Superior temporal gyrus (tissue), 1 donor: ENCODE measurements at regions not wholly inside any gene's neighbourhood (a gene's known extent, or its start where the extent isn't known, plus 50 kb on each side); places are given as distances from the start of the nearest gene placed in this dataset.
"Not testable (repeated sequence)": the region's sequence is repeated elsewhere in the genome, so short reads cannot be mapped to it uniquely, and the experiment has no call there.

ENCODE experiments used
- DNase-seq: peaks from one replicate; pipeline ENCODE4 v3.0.0-alpha.2; 2016; ENCODE audit errors: extremely low spot score

- no peak for DNase-seq
These were observed 180.2 kb upstream of the SOX6 start for GRCh38 chr11:16536513-16536912.

- DNase-seq = no peak
These were observed 172.3 kb upstream of the SOX6 start for GRCh38 chr11:16528639-16529038.

DNA sequence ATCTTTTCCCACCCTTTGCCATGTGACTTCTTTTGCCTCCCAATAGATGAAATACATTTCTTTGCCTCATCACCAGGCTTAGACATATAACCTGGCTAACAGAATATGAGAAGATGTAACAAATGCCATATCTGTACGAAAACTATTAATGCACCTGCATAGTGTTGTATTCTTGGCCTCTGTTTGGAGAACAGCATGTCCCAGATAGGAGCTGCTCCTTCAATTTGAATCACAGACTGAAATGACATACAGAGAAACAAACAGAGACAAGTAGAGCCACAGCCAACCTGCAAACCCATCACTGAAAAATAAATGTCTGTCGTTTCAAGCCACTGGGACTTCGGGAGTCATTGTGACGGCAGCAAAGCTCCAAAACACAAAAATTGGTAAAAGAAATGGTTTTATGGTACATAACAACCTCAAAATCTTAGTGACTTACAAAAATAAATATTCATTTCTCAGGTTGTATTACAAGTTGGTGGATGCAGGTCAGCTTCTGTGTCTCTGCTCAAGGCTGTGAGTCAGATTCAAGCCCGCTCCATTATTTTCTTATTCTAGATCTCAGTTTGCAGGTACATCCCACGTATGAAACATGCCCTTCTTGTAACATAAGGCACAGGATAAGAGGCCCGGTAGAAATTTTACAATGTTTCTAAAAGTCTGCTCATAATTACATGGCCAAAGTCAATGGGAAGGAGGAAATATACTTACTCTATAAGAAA lies 171.3 kb upstream of the SOX6 start:
- no peak for DNase-seq

DNA sequence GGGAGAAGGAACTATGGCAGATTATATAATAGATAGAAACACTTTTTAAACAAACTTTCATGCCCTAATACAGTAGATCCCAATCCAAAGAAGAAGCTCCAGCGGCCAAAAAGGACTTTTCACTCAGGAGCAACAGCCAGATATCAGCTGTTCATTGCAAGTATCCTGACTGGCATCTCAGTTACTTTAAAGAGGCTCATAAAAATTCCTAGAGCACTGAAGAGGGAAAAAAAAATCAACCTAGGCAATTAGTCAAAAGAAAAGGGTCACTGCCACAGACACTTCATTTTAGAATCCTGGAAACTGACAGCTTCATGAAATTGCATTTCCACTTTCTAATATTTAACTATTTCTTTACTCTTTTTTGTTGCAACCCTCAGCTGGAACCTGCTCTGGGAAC lies 170.6 kb upstream of the SOX6 start:
- DNase-seq = no peak

GRCh38 chr11:16520713-16521112 lies 164.4 kb upstream of the SOX6 start:
- not testable (repeated sequence) for DNase-seq

- DNase-seq = no peak
These were observed 156.5 kb upstream of the SOX6 start for GRCh38 chr11:16512899-16513241.

DNA sequence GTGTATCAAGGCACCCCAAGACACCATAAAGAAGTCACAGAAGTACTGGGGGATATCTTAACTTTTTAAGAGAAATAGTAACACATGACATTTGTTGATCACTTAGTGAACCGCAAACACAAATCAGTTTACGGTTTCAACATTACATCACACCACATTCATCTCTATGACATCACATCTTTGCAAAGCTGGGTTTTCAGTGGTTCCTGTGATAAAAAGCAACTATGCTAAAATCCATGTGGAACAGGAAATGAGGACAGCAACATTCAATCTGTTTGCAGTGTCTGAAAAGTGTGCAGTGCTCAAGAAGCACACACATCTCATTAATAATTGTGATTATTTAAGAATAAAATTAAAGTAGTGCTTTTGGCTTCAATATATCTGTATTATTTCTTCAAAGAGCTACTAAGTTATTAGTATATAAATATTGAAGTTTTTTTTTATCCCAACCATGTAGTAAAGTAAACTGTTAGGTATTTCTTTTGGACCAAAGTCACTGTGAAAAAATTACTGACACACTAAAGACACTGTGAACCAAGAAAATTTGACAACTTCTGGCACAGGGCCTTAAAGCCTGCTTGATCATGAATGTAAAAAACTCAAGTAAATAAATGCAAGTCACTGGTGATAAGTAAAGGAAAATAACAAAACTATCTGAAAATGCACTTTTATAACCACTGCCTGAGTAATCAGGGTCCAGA lies 156.0 kb upstream of the SOX6 start:
- no peak for DNase-seq

DNA sequence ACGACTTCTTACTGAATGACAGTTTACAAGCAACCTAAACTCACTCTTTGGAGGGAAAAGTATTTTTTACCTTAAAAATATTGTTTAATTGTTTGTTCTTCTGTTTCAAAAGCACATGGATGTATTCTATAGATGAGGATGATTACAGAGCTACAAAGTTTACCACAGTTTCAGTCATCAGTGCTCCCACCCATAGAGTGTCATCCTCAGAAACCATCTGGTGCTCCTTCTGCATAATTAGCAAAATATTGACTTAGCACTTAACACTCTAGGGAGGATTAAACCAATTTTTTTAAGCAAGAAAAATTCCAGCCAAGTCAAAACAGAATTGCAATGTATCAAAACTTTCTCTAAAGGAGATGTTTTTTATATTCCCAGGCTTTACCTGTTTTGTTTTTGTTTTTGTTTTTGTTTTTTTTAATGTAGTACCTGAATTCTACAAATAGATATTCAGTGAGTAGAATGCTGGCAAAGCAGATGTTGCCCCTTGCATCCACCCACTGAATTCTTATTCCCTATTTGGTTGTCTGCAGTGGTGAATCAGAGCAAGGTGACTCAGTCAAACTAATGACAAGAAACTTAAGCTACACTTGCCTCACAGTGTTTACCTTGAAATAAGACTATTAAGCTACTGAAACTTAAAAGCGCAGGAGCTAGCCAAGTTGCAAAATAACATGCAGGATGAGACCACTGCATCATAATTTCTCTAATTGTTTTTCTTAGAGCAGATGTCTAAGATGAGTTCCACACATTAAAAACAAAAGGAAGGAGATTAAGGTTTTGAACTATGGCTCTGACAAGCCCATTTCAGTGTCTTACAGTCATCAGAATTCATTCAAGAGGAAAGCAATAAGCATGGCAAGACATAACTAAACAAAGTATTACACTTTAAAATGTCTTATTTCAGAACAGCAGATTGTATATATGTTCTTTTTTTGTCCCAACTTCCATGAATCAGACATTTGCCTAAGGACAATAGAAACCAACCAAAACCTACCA lies 155.1 kb upstream of the SOX6 start:
- no peak for DNase-seq

DNA sequence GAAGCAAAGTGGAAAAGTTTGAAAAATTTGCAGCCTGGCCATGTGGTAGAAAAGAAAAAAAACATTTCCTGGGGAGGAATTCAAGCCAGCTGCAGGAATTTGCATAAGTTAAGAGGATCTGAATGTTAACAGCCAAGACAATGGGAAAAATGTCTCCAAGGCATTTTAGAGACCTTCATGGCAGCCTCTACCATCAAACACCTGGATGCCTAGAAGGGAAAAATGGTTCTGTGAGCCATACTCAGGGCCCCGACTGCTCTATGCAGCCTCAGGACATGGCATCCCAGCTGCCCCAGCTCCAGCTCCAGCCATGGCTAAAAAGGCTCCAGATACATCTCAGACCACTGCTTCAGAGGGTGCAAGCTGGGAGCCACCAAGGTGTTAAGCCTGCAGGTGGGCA lies 149.1 kb upstream of the SOX6 start:
- DNase-seq = no peak

DNA sequence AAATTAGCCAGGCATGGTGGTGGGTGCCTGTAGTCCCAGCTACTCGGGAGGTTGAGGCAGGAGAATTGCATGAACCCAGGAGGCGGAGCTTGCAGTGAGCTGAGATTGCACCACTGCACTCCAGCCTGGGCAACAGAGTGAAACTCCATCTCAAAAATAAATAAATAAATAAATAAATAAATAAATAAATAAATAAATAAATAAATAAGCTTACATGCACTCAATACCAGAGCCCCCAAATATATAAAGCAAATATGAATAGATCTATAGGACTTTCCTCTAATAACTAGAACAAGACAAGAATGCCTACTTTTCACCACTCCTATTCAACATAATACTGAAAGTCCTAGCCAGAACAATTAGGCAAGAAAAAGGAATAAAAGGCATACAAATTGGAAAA lies 147.5 kb upstream of the SOX6 start:
- not testable (repeated sequence) for DNase-seq

DNA sequence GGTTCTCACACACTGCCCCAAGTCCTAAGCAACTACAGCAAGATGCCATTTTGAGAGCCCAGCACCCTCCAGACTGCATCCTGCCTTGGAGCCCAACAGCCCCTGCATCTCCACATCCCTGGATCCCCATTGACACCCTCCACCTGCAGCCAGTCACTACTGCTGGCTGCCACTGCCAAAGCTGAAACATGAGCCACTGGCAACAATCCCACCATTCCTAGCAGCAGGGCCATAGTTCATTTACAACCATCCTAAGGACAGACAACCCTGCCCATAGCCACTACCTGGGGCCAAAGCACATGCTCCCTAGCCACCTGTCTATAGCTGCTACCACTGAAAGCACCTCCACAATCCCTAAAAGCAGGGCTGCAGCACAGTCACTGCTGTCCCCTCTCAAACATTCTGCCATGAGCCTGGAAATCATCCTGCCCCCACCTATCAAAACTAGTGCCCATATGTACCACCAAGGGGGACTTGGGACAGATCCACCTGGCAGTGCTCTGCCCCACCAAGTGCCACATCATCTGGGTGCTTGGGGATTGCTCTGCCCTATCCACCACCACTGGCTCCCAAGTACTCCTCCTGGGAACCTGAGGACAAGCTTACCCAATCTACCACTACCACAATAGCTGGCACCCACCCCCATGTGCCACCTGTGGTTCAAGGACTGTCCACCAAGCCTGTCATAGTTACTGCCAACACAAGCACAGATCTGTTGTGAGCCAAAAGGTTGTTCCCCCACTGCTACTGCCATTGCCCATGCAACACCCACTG lies 138.8 kb upstream of the SOX6 start:
- DNase-seq = no peak

GRCh38 chr11:16484434-16484833 lies 128.1 kb upstream of the SOX6 start:
- no peak for DNase-seq

- DNase-seq = no peak
These were observed 118.3 kb upstream of the SOX6 start for GRCh38 chr11:16474659-16475058.

DNA sequence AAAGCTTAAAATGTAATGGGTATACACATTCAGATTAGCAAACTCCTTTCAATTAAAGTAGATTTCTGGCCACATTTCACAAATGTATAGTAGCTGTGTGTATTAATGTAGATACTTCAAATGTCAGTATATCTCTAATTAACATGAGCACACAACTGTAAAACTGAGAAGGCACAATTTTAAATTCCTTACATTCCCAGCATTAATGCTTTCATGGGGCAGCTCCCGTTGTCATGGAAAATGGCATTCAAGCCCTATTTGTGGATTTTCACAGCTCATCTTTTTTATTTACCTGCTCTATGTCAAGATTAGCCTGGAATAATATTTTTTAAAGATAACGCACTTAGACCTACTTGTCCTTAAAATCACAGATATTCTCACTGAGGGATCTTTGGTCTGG lies 113.6 kb upstream of the SOX6 start:
- no peak for DNase-seq

GRCh38 chr11:16468735-16469453 lies 112.5 kb upstream of the SOX6 start:
- no peak for DNase-seq

- no peak for DNase-seq
These were observed 104.2 kb upstream of the SOX6 start for GRCh38 chr11:16460508-16460907.

DNA sequence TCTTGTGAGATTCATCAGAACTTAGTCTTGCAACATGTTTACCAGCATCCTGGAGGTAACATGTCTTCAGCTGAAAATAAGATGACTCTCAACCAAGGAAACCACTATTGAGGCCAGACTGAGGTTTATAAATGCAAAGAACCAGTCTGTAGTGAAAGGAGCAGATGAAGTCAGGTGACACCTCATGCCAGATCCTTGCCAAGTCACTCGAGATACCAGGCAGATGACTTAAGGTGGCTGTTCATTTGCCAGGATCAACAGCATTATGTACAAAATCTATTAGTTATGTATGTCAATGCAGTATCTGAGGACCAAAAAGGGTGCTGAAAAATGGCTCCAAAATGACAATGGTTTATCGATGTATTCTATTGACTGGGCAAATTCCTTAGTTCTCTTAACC lies 100.0 kb upstream of the SOX6 start:
- DNase-seq = no peak

- DNase-seq = no peak
These were observed 98.0 kb upstream of the SOX6 start for GRCh38 chr11:16454289-16454863.

DNA sequence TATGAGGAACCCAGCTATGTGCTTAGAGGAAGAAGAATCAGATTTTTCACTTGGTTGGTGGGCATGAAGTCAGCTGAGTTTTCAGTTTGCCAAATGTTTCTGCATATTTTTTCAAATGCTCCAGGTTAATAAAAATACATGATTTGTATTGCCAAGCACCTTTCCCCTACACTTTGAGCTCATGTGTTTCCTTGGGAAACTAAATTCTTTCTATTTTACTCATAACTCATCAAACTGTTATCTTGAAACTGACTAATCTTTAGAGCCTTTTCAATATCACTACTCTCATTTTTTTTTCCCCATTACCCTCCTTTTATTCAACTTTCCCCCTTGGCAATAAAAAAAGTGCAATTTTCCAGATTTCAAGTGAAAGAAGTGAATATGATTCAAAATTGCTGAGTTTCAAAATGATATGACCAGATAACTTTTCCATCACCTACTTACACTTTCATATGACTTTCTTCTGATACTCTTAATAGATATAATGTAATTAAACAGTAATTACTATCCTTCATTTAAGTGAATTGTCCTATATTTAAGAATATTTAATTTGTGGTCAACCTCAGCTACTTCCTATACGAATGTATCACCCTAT lies 91.9 kb upstream of the SOX6 start:
- DNase-seq = no peak

- DNase-seq = no peak
These were observed 85.1 kb upstream of the SOX6 start for GRCh38 chr11:16441461-16441860.
